K562 (cell line): ENCODE measurements at regions not wholly inside any gene's neighbourhood (a gene's known extent, or its start where the extent isn't known, plus 50 kb on each side); places are given as distances from the start of the nearest gene placed in this dataset.

Source experiments
- ATAC-seq: fragments of 200-7000 bp; cut with Tn5 transposase; 3 replicates; pipeline ENCODE4 v1.9.1; 2020; ENCODE audit warnings: moderate library complexity
- BruUV-seq: library from RNA; stranded (reverse); fragments of 400-500 nt; replicated peaks from 2 replicates; lab custom pipeline; 2021; lab: Mats Ljungman, UMichigan
- CTCF ChIA-PET: fragments of 300-600 bp; formaldehyde crosslinking; extraction: SDS; loops from one replicate; lab custom pipeline; 2021; ENCODE audit warnings: low intra/inter-chr PET ratio; lab: Yijun Ruan, JAX
- POLR2A ChIA-PET: fragments of 300-600, 350-650 bp; sonication (Branson Sonifier 250); formaldehyde crosslinking; extraction: SDS; loops from one replicate; lab custom pipeline; 2021; ENCODE audit warnings: antibody characterized with exemption, inconsistent platforms; lab: Yijun Ruan, JAX
- DNase-seq, 4 experiments: peaks; one replicate each; pipeline versions ENCODE4 v3.0.0 to v3.0.0-alpha.2; 2011 to 2018; ENCODE audit warnings: low spot score in 3 of 4, mixed read lengths in 3 of 4; ENCODE audit errors: extremely low read depth in 1 of 4
- FAIRE-seq: peaks from 2 replicates; lab custom pipeline; 2011; peaks lifted over from hg19 to GRCh38; lab: Jason Lieb, UNC
- H2AFZ ChIP-seq: 2 replicates; pipeline ENCODE4 v1.6.0; 2011; ENCODE audit warnings: low read depth, low read length, control low read depth, inconsistent platforms
- H3K27ac ChIP-seq: fragments of 200-600 bp; 3 replicates; pipeline ENCODE4 v1.8.0; 2011; ENCODE audit warnings: low read depth, mild to moderate bottlenecking, control low read depth, inconsistent platforms, low read length, moderate library complexity, mixed read lengths; ENCODE audit errors: extremely low read depth
- H3K27me3 ChIP-seq, 2 experiments: fragments of 300-600 bp in 1 of 2; 2 replicates in 1 of 2; 3 replicates in 1 of 2; pipeline versions ENCODE4 v1.6.0 to v1.8.0; 2011; ENCODE audit warnings: inconsistent platforms in 2 of 2, low read length in 2 of 2, mild to moderate bottlenecking in 1 of 2, mixed read lengths in 1 of 2, moderate library complexity in 1 of 2; ENCODE audit not compliant: control insufficient read depth in 2 of 2, insufficient read depth in 2 of 2
- H3K36me3 ChIP-seq: fragments of 300-600 bp; 3 replicates; pipeline ENCODE4 v1.8.0; 2011; ENCODE audit warnings: mild to moderate bottlenecking, low read length, inconsistent platforms; ENCODE audit not compliant: control insufficient read depth, insufficient read depth
- H3K4me1 ChIP-seq, 2 experiments: fragments of 200-600 bp in 1 of 2; replicated peaks in 1 of 2; 2 replicates in 1 of 2; 3 replicates in 1 of 2; pipeline versions ENCODE4 v1.5.1 to v1.8.0; 2011; ENCODE audit warnings: inconsistent platforms in 2 of 2, low read length in 2 of 2, mild to moderate bottlenecking in 1 of 2, mixed read lengths in 1 of 2, moderate library complexity in 1 of 2; ENCODE audit not compliant: control insufficient read depth in 2 of 2, insufficient read depth in 2 of 2
- H3K4me2 ChIP-seq: 2 replicates; pipeline ENCODE4 v1.6.1; 2011; ENCODE audit warnings: low read length, control low read depth, inconsistent platforms, mixed read lengths; ENCODE audit not compliant: insufficient read depth
- H3K4me3 ChIP-seq: fragments of 200-600 bp; sonication (generic), shearing (Covaris generic); 2 replicates; pipeline ENCODE4 v1.5.1; 2016; ENCODE audit warnings: control low read depth, inconsistent platforms
- H3K79me2 ChIP-seq: fragments of 200-600 bp; 3 replicates; pipeline ENCODE4 v1.8.0; 2011; ENCODE audit warnings: low read length, inconsistent platforms; ENCODE audit not compliant: control insufficient read depth, insufficient read depth
- H3K9ac ChIP-seq, 2 experiments: 2 replicates each; pipeline versions ENCODE4 v1.6.0 to v1.6.1; 2011; ENCODE audit warnings: low read depth in 2 of 2, low read length in 2 of 2, control low read depth in 1 of 2, inconsistent platforms in 1 of 2, mild to moderate bottlenecking in 1 of 2, mixed read lengths in 1 of 2; ENCODE audit not compliant: insufficient read depth in 1 of 2
- H3K9me1 ChIP-seq: one replicate; pipeline ENCODE4 v1.6.0; 2011; ENCODE audit warnings: inconsistent platforms, mild to moderate bottlenecking, low read length, moderate library complexity; ENCODE audit not compliant: control insufficient read depth, insufficient read depth
- H3K9me3 ChIP-seq: replicated peaks from 2 replicates; pipeline ENCODE4 v1.5.1; 2011; ENCODE audit warnings: low read depth, low read length, inconsistent platforms; ENCODE audit not compliant: control insufficient read depth, insufficient read depth
- H4K20me1 ChIP-seq: replicated peaks from 2 replicates; pipeline ENCODE4 v1.6.1; 2011; ENCODE audit warnings: low read length, inconsistent platforms, mixed read lengths; ENCODE audit not compliant: control insufficient read depth, insufficient read depth
- HDAC3 ChIP-seq: fragments of 450-650 bp; IDR thresholded peaks from 2 replicates; pipeline ENCODE4 v1.6.1; 2018; ENCODE audit warnings: borderline replicate concordance, mild to moderate bottlenecking, moderate library complexity; ENCODE audit not compliant: partially characterized antibody
- SAFB ChIP-seq: fragments of 200-400 bp; formaldehyde crosslinking; IDR thresholded peaks from 2 replicates; pipeline ENCODE4 v1.6.1; 2017; ENCODE audit warnings: low read depth, low read length, borderline replicate concordance
- SMAD4 ChIP-seq: fragments of 250-450 bp; sonication (Bioruptor Pico); conservative IDR thresholded peaks from 2 replicates; pipeline ENCODE4 v1.8.0; 2021; ENCODE audit warnings: inconsistent platforms, mild to moderate bottlenecking, moderate library complexity
- TAF15 ChIP-seq: fragments of 200-400 bp; formaldehyde crosslinking; IDR thresholded peaks from 2 replicates; pipeline ENCODE4 v1.6.1; 2017; ENCODE audit warnings: mild to moderate bottlenecking, low read depth, low read length, moderate library complexity
- TCF7 ChIP-seq: sonication (generic); IDR thresholded peaks from 2 replicates; pipeline ENCODE4 v1.6.1; 2016; ENCODE audit warnings: antibody characterized with exemption, borderline replicate concordance
- WGBS: fragments of 100-300 bp; shearing (Covaris generic); methylation state at CpG from one replicate; pipeline ENCODE4 v1.1.6; 2016; ENCODE audit warnings: low coverage, mixed read lengths; ENCODE audit not compliant: insufficient coverage; ENCODE audit errors: missing lambda C conversion rate; 5-methylcytosine and 5-hydroxymethylcytosine counted together
- in situ Hi-C: fragments of 300-500 bp; cut with MboI; formaldehyde crosslinking; loops from 4 replicates; pipeline ENCODE4 v1.15.0; 2018; ENCODE audit warnings: inconsistent platforms, mixed read lengths
- intact Hi-C: fragments of 100-400 bp; cut with micrococcal nuclease; formaldehyde crosslinking; loops from 2 replicates; pipeline ENCODE4 v1.14.2; 2022
- TF ChIP-seq, protein P1 (sequence below): fragments of 250-450 bp; sonication (Bioruptor Pico); IDR thresholded peaks from 2 replicates; pipeline ENCODE4 v1.5.1; 2021; ENCODE audit warnings: mild to moderate bottlenecking
- TF ChIP-seq, protein P2 (sequence below): fragments of 450-650 bp; formaldehyde crosslinking; IDR thresholded peaks from 2 replicates; pipeline ENCODE4 v1.4.0; 2022; ENCODE audit warnings: missing genetic modification characterization
- TF ChIP-seq, protein P3 (sequence below): fragments of 250-450 bp; sonication (Bioruptor Pico); IDR thresholded peaks from 2 replicates; pipeline ENCODE4 v1.4.0; 2020; ENCODE audit warnings: mild to moderate bottlenecking, moderate library complexity
- TF ChIP-seq, protein P4 (sequence below): fragments of 450-650 bp; IDR thresholded peaks from 2 replicates; pipeline ENCODE4 v1.6.1; 2017; ENCODE audit warnings: antibody characterized with exemption

DNA sequence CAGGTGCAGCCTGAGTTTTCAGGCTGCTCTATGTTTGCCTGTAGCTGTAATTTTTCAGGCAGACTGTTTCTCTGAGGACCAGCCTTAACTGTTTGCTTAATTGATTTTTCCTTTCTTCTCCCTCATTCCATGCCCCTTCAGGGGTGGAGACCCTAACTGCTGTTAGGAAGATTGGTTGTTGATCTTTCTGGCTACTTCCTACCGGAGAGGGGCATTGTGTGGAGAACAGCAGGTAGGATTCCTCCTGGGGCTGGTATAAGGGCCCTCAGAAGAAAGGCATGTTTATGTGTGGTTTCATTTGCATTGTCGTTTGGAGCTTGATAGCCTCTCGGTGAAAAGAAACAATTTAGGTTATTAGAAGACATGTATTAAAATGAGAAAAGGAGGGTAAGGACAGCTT, 56.9 kb upstream of the GOLGA6L2 start:
- no peak overlapping the region for H3K4me2 ChIP-seq
- intact Hi-C loops: no loop called here
- no peak overlapping the region for H3K9ac ChIP-seq
- H3K4me1 ChIP-seq: no peaks in the 10 kb centered on the region
- ChIA-PET CTCF (no interaction called here), POLR2A (no interaction called here)
- no peak for DNase-seq
- no peak overlapping the region for H3K27ac ChIP-seq
- no peak overlapping the region for H3K4me3 ChIP-seq
- H3K36me3 ChIP-seq: no peaks in the 10 kb centered on the region
- ATAC-seq: no peak
- no peaks in the 10 kb centered on the region for H3K9me3 ChIP-seq
- H2AFZ ChIP-seq: no peak overlapping the region
- no peaks in the 10 kb centered on the region for H4K20me1 ChIP-seq
- BruUV-seq: no TSS peak
- no peaks in the 10 kb centered on the region for H3K27me3 ChIP-seq
- no peak for FAIRE-seq
- in situ Hi-C loops: no loop called here
- H3K9me1 ChIP-seq: no peaks in the 10 kb centered on the region
- no peak for TF ChIP-seq TAF15
- no peak for TF ChIP-seq SMAD4 (CRISPR knock-in tag)
- TF ChIP-seq, protein P1, sequence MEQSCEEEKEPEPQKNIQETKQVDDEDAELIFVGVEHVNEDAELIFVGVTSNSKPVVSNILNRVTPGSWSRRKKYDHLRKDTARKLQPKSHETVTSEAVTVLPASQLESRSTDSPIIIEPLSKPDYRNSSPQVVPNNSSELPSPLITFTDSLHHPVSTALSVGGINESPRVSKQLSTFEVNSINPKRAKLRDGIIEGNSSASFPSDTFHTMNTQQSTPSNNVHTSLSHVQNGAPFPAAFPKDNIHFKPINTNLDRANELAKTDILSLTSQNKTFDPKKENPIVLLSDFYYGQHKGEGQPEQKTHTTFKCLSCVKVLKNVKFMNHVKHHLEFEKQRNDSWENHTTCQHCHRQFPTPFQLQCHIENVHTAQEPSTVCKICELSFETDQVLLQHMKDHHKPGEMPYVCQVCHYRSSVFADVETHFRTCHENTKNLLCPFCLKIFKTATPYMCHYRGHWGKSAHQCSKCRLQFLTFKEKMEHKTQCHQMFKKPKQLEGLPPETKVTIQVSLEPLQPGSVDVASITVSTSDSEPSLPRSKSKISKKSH (CRISPR knock-in tag): no peak
- TF ChIP-seq, protein P2, sequence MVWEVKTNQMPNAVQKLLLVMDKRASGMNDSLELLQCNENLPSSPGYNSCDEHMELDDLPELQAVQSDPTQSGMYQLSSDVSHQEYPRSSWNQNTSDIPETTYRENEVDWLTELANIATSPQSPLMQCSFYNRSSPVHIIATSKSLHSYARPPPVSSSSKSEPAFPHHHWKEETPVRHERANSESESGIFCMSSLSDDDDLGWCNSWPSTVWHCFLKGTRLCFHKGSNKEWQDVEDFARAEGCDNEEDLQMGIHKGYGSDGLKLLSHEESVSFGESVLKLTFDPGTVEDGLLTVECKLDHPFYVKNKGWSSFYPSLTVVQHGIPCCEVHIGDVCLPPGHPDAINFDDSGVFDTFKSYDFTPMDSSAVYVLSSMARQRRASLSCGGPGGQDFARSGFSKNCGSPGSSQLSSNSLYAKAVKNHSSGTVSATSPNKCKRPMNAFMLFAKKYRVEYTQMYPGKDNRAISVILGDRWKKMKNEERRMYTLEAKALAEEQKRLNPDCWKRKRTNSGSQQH (CRISPR knock-in tag): no peak
- TF ChIP-seq, protein P3, sequence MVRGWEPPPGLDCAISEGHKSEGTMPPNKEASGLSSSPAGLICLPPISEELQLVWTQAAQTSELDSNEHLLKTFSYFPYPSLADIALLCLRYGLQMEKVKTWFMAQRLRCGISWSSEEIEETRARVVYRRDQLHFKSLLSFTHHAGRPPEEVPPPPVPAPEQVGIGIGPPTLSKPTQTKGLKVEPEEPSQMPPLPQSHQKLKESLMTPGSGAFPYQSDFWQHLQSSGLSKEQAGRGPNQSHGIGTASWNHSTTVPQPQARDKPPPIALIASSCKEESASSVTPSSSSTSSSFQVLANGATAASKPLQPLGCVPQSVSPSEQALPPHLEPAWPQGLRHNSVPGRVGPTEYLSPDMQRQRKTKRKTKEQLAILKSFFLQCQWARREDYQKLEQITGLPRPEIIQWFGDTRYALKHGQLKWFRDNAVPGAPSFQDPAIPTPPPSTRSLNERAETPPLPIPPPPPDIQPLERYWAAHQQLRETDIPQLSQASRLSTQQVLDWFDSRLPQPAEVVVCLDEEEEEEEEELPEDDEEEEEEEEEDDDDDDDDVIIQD (CRISPR knock-in tag): no peak
- no peak for TF ChIP-seq HDAC3
- TF ChIP-seq, protein P4, sequence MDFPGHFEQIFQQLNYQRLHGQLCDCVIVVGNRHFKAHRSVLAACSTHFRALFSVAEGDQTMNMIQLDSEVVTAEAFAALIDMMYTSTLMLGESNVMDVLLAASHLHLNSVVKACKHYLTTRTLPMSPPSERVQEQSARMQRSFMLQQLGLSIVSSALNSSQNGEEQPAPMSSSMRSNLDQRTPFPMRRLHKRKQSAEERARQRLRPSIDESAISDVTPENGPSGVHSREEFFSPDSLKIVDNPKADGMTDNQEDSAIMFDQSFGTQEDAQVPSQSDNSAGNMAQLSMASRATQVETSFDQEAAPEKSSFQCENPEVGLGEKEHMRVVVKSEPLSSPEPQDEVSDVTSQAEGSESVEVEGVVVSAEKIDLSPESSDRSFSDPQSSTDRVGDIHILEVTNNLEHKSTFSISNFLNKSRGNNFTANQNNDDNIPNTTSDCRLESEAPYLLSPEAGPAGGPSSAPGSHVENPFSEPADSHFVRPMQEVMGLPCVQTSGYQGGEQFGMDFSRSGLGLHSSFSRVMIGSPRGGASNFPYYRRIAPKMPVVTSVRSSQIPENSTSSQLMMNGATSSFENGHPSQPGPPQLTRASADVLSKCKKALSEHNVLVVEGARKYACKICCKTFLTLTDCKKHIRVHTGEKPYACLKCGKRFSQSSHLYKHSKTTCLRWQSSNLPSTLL: no peak
- no peak for TF ChIP-seq SAFB
- no peak for TF ChIP-seq TCF7
- H3K79me2 ChIP-seq: no peaks in the 10 kb centered on the region
- 4% methylated on average over 3 of the region's 3 CpGs for WGBS
